CD4-positive, alpha-beta T cell (primary cell): ENCODE measurements at regions not wholly inside any gene's neighbourhood (a gene's known extent, or its start where the extent isn't known, plus 50 kb on each side); places are given as distances from the start of the nearest gene placed in this dataset.

Experiments
- ATAC-seq: fragments of 200-7000 bp; cut with Tn5 transposase; one replicate; pipeline ENCODE4 v1.10.0; 2022; ENCODE audit warnings: mild to moderate bottlenecking; ENCODE audit not compliant: poor library complexity
- CTCF ChIA-PET: fragments of 350-600 bp; sonication (Branson Sonifier 250); formaldehyde crosslinking; loops from one replicate; lab custom pipeline; 2021; ENCODE audit warnings: antibody characterized with exemption, inconsistent platforms; lab: Charles Lee
- POLR2A ChIA-PET: fragments of 350-600 bp; sonication (Branson Sonifier 250); formaldehyde crosslinking; loops from one replicate; lab custom pipeline; 2021; ENCODE audit warnings: antibody characterized with exemption, inconsistent platforms; lab: Charles Lee
- DNase-seq, 14 experiments: peaks; one replicate each; pipeline ENCODE4 v3.0.0-alpha.2; 2013 to 2020; ENCODE audit warnings: mixed read lengths in 2 of 14
- H3K27ac ChIP-seq, 2 donors: one replicate each; pipeline versions ENCODE4 v1.5.1 to v1.7.0; 2013; ENCODE audit warnings: low read length in 2 of 2, low read depth in 1 of 2, mild to moderate bottlenecking in 1 of 2
- H3K27me3 ChIP-seq, 2 experiments: 1 replicate in 1 of 2; 2 replicates in 1 of 2; pipeline versions ENCODE4 v1.6.1 to v1.7.0; 2013; ENCODE audit warnings: low read length in 2 of 2, control low read depth in 1 of 2, mild to moderate bottlenecking in 1 of 2, moderate library complexity in 1 of 2; ENCODE audit not compliant: insufficient read depth in 2 of 2, control insufficient read depth in 1 of 2
- H3K36me3 ChIP-seq: one replicate; pipeline ENCODE4 v1.6.1; 2013; ENCODE audit warnings: low read length, control low read depth; ENCODE audit not compliant: insufficient read depth
- H3K4me1 ChIP-seq: one replicate; pipeline ENCODE4 v1.6.1; 2013; ENCODE audit warnings: low read length, control low read depth; ENCODE audit not compliant: insufficient read depth
- H3K4me3 ChIP-seq: one replicate; pipeline ENCODE4 v1.5.1; 2013; ENCODE audit warnings: mild to moderate bottlenecking, low read length, moderate library complexity
- H3K9me3 ChIP-seq, 2 experiments: 1 replicate in 1 of 2; 2 replicates in 1 of 2; pipeline versions ENCODE4 v1.6.1 to v1.7.0; 2013; ENCODE audit warnings: low read length in 2 of 2, mild to moderate bottlenecking in 2 of 2, control low read depth in 1 of 2, moderate library complexity in 1 of 2; ENCODE audit not compliant: control insufficient read depth in 1 of 2, insufficient read depth in 1 of 2
- H3K27ac Mint-ChIP-seq: one replicate; pipeline ENCODE4 v1.8.0; 2020; ENCODE audit warnings: mixed read lengths
- H3K27me3 Mint-ChIP-seq: one replicate; pipeline ENCODE4 v1.8.0; 2021; ENCODE audit warnings: mixed read lengths
- H3K36me3 Mint-ChIP-seq: one replicate; pipeline ENCODE4 v1.8.0; 2021; ENCODE audit warnings: low read depth, mixed read lengths
- H3K4me1 Mint-ChIP-seq: one replicate; pipeline ENCODE4 v1.8.0; 2021; ENCODE audit warnings: low read depth, mixed read lengths
- H3K4me3 Mint-ChIP-seq: one replicate; pipeline ENCODE4 v1.8.0; 2020; ENCODE audit warnings: mild to moderate bottlenecking, mixed read lengths
- H3K9me3 Mint-ChIP-seq: one replicate; pipeline ENCODE4 v1.8.0; 2020; ENCODE audit warnings: mixed read lengths
- CTCF ChIP-seq: fragments of 200-600 bp; IDR thresholded peaks from one replicate; pipeline ENCODE4 v1.8.0; 2022; ENCODE audit warnings: antibody characterized with exemption, mild to moderate bottlenecking
- intact Hi-C, 2 experiments: fragments of 100-400 bp; cut with DNase I in 1 of 2; cut with micrococcal nuclease in 1 of 2; formaldehyde crosslinking; loops; one replicate each; pipeline versions ENCODE4 v1.15.1 to v1.9.0; 2023 to 2025; cut with DNase I, micrococcal nuclease

- Histone ChIP-seq H3K4me3 (no peak overlapping the region), H3K9me3 (no peaks in the 10 kb centered on the region), H3K36me3 (no peaks in the 10 kb centered on the region), H3K27me3 (no peaks in the 10 kb centered on the region), H3K27ac (no peak overlapping the region), H3K4me1 (no peaks in the 10 kb centered on the region)
- Mint-ChIP-seq H3K27ac (no peak overlapping the region), H3K27me3 (no peaks in the 10 kb centered on the region), H3K9me3 (no peaks in the 10 kb centered on the region), H3K4me1 (no peaks in the 10 kb centered on the region), H3K36me3 (no peaks in the 10 kb centered on the region), H3K4me3 (no peak overlapping the region)
- ChIA-PET CTCF (no interaction called here), POLR2A (no interaction called here)
- intact Hi-C loops, result no loop called here
- DNase-seq, result no peak
- no peak for ATAC-seq
- TF ChIP-seq CTCF, result no peak
Measured at GRCh38 chr3:36210840-36211651, 169.3 kb upstream of the STAC start.

DNA sequence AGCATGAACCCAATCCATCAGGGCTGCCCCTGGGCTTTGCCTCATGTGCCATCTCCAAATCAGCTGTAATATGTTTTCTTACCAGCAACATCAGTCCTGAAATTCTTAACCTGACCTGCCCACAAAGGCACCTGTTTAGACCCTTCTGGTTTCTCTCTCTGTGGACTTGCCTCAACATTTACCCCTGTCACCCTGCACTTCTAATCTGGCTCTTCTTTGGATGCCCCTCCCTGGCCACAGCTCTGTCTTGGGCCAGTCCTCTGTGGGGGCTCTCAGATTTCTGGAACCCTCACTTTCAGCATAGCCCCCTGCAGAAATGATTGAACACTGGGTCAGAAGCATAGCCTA, 168.7 kb upstream of the STAC start:
- Histone ChIP-seq H3K4me1 (no peaks in the 10 kb centered on the region), H3K9me3 (no peaks in the 10 kb centered on the region), H3K36me3 (no peaks in the 10 kb centered on the region), H3K27ac (no peak overlapping the region), H3K4me3 (no peak overlapping the region), H3K27me3 (no peaks in the 10 kb centered on the region)
- POLR2A ChIA-PET, result no interaction called here
- Mint-ChIP-seq H3K9me3 (no peaks in the 10 kb centered on the region), H3K27ac (no peak overlapping the region), H3K27me3 (no peaks in the 10 kb centered on the region), H3K4me1 (no peaks in the 10 kb centered on the region), H3K36me3 (no peaks in the 10 kb centered on the region), H3K4me3 (no peak overlapping the region)
- no peak for DNase-seq
- no peak for TF ChIP-seq CTCF
- no peak for ATAC-seq
- CTCF ChIA-PET, result no interaction called here
- intact Hi-C loops, result no loop called here

DNA sequence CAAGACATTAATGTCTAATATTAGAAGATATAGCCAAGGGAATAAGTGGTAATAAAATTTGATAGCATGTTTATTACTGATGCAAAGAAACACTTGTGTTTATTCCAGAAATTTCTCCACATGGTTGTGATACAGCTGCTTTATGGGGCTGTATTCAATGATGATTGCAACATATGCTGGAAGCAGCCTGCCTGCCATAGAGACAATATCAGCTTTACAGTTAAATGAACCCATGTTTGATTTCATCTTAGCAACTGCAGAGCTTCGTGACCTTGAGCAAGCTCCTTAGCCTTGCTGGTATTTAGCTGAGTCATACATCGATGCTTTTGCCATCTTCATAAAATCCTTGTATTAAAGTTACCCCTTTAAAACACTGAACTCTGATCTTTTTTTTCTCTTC, 168.1 kb upstream of the STAC start:
- no peaks in the 10 kb centered on the region for H3K36me3 ChIP-seq
- POLR2A ChIA-PET, result no interaction called here
- H3K9me3 ChIP-seq, result no peaks in the 10 kb centered on the region
- H3K4me1 Mint-ChIP-seq, result no peaks in the 10 kb centered on the region
- H3K4me3 ChIP-seq, result no peak overlapping the region
- intact Hi-C loops, result no loop called here
- CTCF ChIA-PET, result no interaction called here
- no peaks in the 10 kb centered on the region for H3K27me3 ChIP-seq
- H3K9me3 Mint-ChIP-seq, result no peaks in the 10 kb centered on the region
- no peak for TF ChIP-seq CTCF
- H3K4me1 ChIP-seq, result no peaks in the 10 kb centered on the region
- no peak overlapping the region for H3K4me3 Mint-ChIP-seq
- no peak for ATAC-seq
- H3K27ac ChIP-seq, result no peak overlapping the region
- H3K36me3 Mint-ChIP-seq, result no peaks in the 10 kb centered on the region
- H3K27ac Mint-ChIP-seq, result no peak overlapping the region
- no peaks in the 10 kb centered on the region for H3K27me3 Mint-ChIP-seq
- no peak for DNase-seq
